WERI-Rb-1 (cell line): ENCODE measurements at regions not wholly inside any gene's neighbourhood (a gene's known extent, or its start where the extent isn't known, plus 50 kb on each side); places are given as distances from the start of the nearest gene placed in this dataset.

Experiments
- DNase-seq: peaks from one replicate; pipeline ENCODE4 v3.0.0-alpha.2; 2020
- H3K27ac ChIP-seq: fragments of 250-450 bp; sonication (Bioruptor Pico); 2 replicates; pipeline ENCODE4 v1.5.1; 2020; ENCODE audit warnings: mild to moderate bottlenecking, moderate library complexity
- H3K27me3 ChIP-seq: fragments of 250-450 bp; sonication (Bioruptor Pico); 2 replicates; pipeline ENCODE4 v1.5.1; 2021; ENCODE audit warnings: mild to moderate bottlenecking, low read depth, moderate library complexity; ENCODE audit not compliant: insufficient read depth, severe bottlenecking
- H3K36me3 ChIP-seq: fragments of 250-450 bp; sonication (Bioruptor Pico); 2 replicates; pipeline ENCODE4 v1.5.1; 2020; ENCODE audit warnings: mild to moderate bottlenecking, moderate library complexity
- H3K4me3 ChIP-seq: 2 replicates; pipeline ENCODE4 v1.5.1; 2011; ENCODE audit warnings: low read depth, mild to moderate bottlenecking, control low read depth, low read length
- H3K9me3 ChIP-seq: fragments of 250-450 bp; sonication (Bioruptor Pico); 2 replicates; pipeline ENCODE4 v1.5.1; 2021; ENCODE audit warnings: mild to moderate bottlenecking, moderate library complexity; ENCODE audit not compliant: severe bottlenecking
- CTCF ChIP-seq: IDR thresholded peaks from 2 replicates; pipeline ENCODE4 v1.5.1; 2011; ENCODE audit warnings: low read depth, mild to moderate bottlenecking, control low read depth, inconsistent platforms, low read length

GRCh38 chr13:72072261-72072660 is 205.3 kb upstream of the DACH1 start:
- no peak for DNase-seq
- Histone ChIP-seq H3K27ac (no peak overlapping the region), H3K9me3 (peaks cover 3% of the 10 kb centered on the region), H3K36me3 (no peaks in the 10 kb centered on the region), H3K4me3 (no peak overlapping the region), H3K27me3 (no peaks in the 10 kb centered on the region)
- no peak for TF ChIP-seq CTCF

- H3K4me3 ChIP-seq = no peak overlapping the region
- peaks cover 3% of the 10 kb centered on the region for H3K9me3 ChIP-seq
- no peak for DNase-seq
- TF ChIP-seq CTCF = no peak
- no peaks in the 10 kb centered on the region for H3K27me3 ChIP-seq
- H3K36me3 ChIP-seq = no peaks in the 10 kb centered on the region
- no peak overlapping the region for H3K27ac ChIP-seq
Measured at GRCh38 chr13:72071713-72072112, 204.7 kb upstream of the DACH1 start.

GRCh38 chr13:72062566-72062965 is 195.6 kb upstream of the DACH1 start:
- no peaks in the 10 kb centered on the region for H3K36me3 ChIP-seq
- peaks cover 2% of the 10 kb centered on the region for H3K9me3 ChIP-seq
- no peak for DNase-seq
- no peak overlapping the region for H3K27ac ChIP-seq
- no peaks in the 10 kb centered on the region for H3K27me3 ChIP-seq
- H3K4me3 ChIP-seq = no peak overlapping the region
- TF ChIP-seq CTCF = no peak

GRCh38 chr13:72061613-72062012 is 194.6 kb upstream of the DACH1 start:
- H3K36me3 ChIP-seq = no peaks in the 10 kb centered on the region
- no peak for TF ChIP-seq CTCF
- H3K4me3 ChIP-seq = no peak overlapping the region
- H3K27me3 ChIP-seq = no peaks in the 10 kb centered on the region
- no peak for DNase-seq
- H3K27ac ChIP-seq = no peak overlapping the region
- peaks cover 2% of the 10 kb centered on the region for H3K9me3 ChIP-seq

- no peak for TF ChIP-seq CTCF
- H3K4me3 ChIP-seq = no peak overlapping the region
- no peaks in the 10 kb centered on the region for H3K27me3 ChIP-seq
- no peaks in the 10 kb centered on the region for H3K36me3 ChIP-seq
- H3K9me3 ChIP-seq = no peaks in the 10 kb centered on the region
- H3K27ac ChIP-seq = no peak overlapping the region
- DNase-seq = no peak
Measured at GRCh38 chr13:72050251-72050650, 183.2 kb upstream of the DACH1 start.

- no peaks in the 10 kb centered on the region for H3K27me3 ChIP-seq
- no peak for DNase-seq
- TF ChIP-seq CTCF = no peak
- no peaks in the 10 kb centered on the region for H3K9me3 ChIP-seq
- H3K4me3 ChIP-seq = no peak overlapping the region
- no peak overlapping the region for H3K27ac ChIP-seq
- H3K36me3 ChIP-seq = no peaks in the 10 kb centered on the region
Measured at GRCh38 chr13:72043366-72043765, 176.4 kb upstream of the DACH1 start.
